Esophagus squamous epithelium (tissue), 5 donors: ENCODE measurements at regions not wholly inside any gene's neighbourhood (a gene's known extent, or its start where the extent isn't known, plus 50 kb on each side); places are given as distances from the start of the nearest gene placed in this dataset.

Source experiments
- DNase-seq: peaks from one replicate; lab custom pipeline; 2025; lab: John Stamatoyannopoulos, UW
- H3K27ac ChIP-seq, 4 donors: fragments of 200-600 bp; sonication (generic); one replicate each; pipeline ENCODE4 v1.5.1; 2016 to 2019; ENCODE audit warnings: mild to moderate bottlenecking in 1 of 4
- H3K27me3 ChIP-seq, 4 donors: fragments of 200-600 bp; sonication (generic); 1 replicate in 3 of 4; 2 replicates in 1 of 4; pipeline versions ENCODE4 v1.5.1 to v1.6.0; 2017 to 2021; ENCODE audit warnings: antibody characterized with exemption in 1 of 4
- H3K36me3 ChIP-seq, 3 donors: fragments of 200-600 bp; sonication (generic); one replicate each; pipeline ENCODE4 v1.5.1; 2016 to 2019
- H3K4me1 ChIP-seq, 3 donors: fragments of 200-600 bp; sonication (generic); one replicate each; pipeline ENCODE4 v1.5.1; 2017 to 2019
- H3K4me3 ChIP-seq, 4 donors: fragments of 200-600 bp; sonication (generic); 1 replicate in 3 of 4; 2 replicates in 1 of 4; pipeline ENCODE4 v1.5.1; 2016 to 2019; ENCODE audit warnings: mild to moderate bottlenecking in 2 of 4, moderate library complexity in 1 of 4
- H3K9me3 ChIP-seq, 3 donors: fragments of 200-600 bp; sonication (generic); one replicate each; pipeline ENCODE4 v1.5.1; 2016 to 2019
- CTCF ChIP-seq, 6 experiments: fragments of 450-650 bp in 4 of 6; fragments of 200-600 bp in 2 of 6; sonication (generic) in 2 of 6; IDR thresholded peaks; one replicate each; pipeline ENCODE4 v1.5.1; 2016 to 2019; ENCODE audit warnings: antibody characterized with exemption in 6 of 6, mild to moderate bottlenecking in 4 of 6, moderate library complexity in 4 of 6
- POLR2A ChIP-seq, 4 donors: fragments of 450-650 bp; IDR thresholded peaks; one replicate each; pipeline ENCODE4 v1.6.1; 2017; ENCODE audit warnings: antibody characterized with exemption in 4 of 4, mild to moderate bottlenecking in 4 of 4, moderate library complexity in 3 of 4
- WGBS, 2 donors: methylation state at CpG; one replicate each; pipeline ENCODE4 v1.1.5; 2018; 5-methylcytosine and 5-hydroxymethylcytosine counted together
- intact Hi-C: fragments of 100-400 bp; cut with DNase I; formaldehyde crosslinking; loops from one replicate; pipeline ENCODE4 v1.15.0; 2022
- donor health status: DM: yes; HTN: yes; CAD: no.

GRCh38 chr5:2299388-2300220, 416.9 kb upstream of the IRX4 start:
- Histone ChIP-seq H3K4me3 (no peak overlapping the region), H3K4me1 (no peaks in the 10 kb centered on the region), H3K9me3 (no peaks in the 10 kb centered on the region), H3K36me3 (no peaks in the 10 kb centered on the region), H3K27me3 (peaks cover 0 to 5% (median 0%) of the 10 kb centered on the region in 4 donors), H3K27ac (no peak overlapping the region)
- DNase-seq = no peak
- TF ChIP-seq CTCF (IDR thresholded peaks at IDR 0.05) (no peak), POLR2A (IDR thresholded peaks at IDR 0.05) (no peak)
- WGBS, 2 donors = 51 to 71% methylated on average over 10 to 16 of the region's 19 CpGs
- intact Hi-C loops = no loop called here

- Histone ChIP-seq H3K9me3 (no peaks in the 10 kb centered on the region), H3K27ac (no peak overlapping the region), H3K4me1 (no peaks in the 10 kb centered on the region), H3K36me3 (no peaks in the 10 kb centered on the region), H3K4me3 (no peak overlapping the region), H3K27me3 (peaks cover 0 to 5% (median 0%) of the 10 kb centered on the region in 4 donors)
- 17 to 22% methylated on average over 3 of the region's 3 CpGs for WGBS, 2 donors
- no peak for TF ChIP-seq CTCF (IDR thresholded peaks at IDR 0.05)
- DNase-seq = no peak
- intact Hi-C loops = no loop called here
These were observed 416.1 kb upstream of the IRX4 start for GRCh38 chr5:2298781-2299180.

- no peak overlapping the region for H3K27ac ChIP-seq
- H3K4me3 ChIP-seq = no peak overlapping the region
- no peaks in the 10 kb centered on the region for H3K4me1 ChIP-seq
- no peaks in the 10 kb centered on the region for H3K36me3 ChIP-seq
- peaks cover 0 to 5% (median 0%) of the 10 kb centered on the region in 4 donors for H3K27me3 ChIP-seq
- no peaks in the 10 kb centered on the region for H3K9me3 ChIP-seq
- intact Hi-C loops = no loop called here
- DNase-seq = no peak
- TF ChIP-seq CTCF (IDR thresholded peaks at IDR 0.05) (no peak), POLR2A (IDR thresholded peaks at IDR 0.05) (no peak)
- WGBS, 2 donors = 85 to 88% methylated on average over 10 to 12 of the region's 13 CpGs
These were observed 415.3 kb upstream of the IRX4 start for GRCh38 chr5:2297991-2298390.

- intact Hi-C loops = no loop called here
- Histone ChIP-seq H3K36me3 (no peaks in the 10 kb centered on the region), H3K9me3 (no peaks in the 10 kb centered on the region), H3K27ac (no peak overlapping the region), H3K4me1 (no peaks in the 10 kb centered on the region), H3K4me3 (no peak overlapping the region), H3K27me3 (peaks cover 0 to 8% (median 0%) of the 10 kb centered on the region in 4 donors)
- 85 to 88% methylated on average over 4 to 8 of the region's 13 CpGs for WGBS, 2 donors
- DNase-seq = no peak
- TF ChIP-seq CTCF (IDR thresholded peaks at IDR 0.05) (no peak), POLR2A (IDR thresholded peaks at IDR 0.05) (no peak)
These were observed 412.8 kb upstream of the IRX4 start for GRCh38 chr5:2295476-2295875.

- Histone ChIP-seq H3K4me3 (no peak overlapping the region), H3K27ac (no peak overlapping the region), H3K27me3 (peaks cover 0 to 3% (median 0%) of the 10 kb centered on the region in 4 donors), H3K4me1 (no peaks in the 10 kb centered on the region), H3K36me3 (no peaks in the 10 kb centered on the region), H3K9me3 (no peaks in the 10 kb centered on the region)
- no peak for DNase-seq
- TF ChIP-seq CTCF (IDR thresholded peaks at IDR 0.05) = no peak
- TF ChIP-seq POLR2A (IDR thresholded peaks at IDR 0.05) = no peak
- intact Hi-C loops = no loop called here
- WGBS, 2 donors = 56 to 69% methylated on average over 9 of the region's 9 CpGs
These were observed 411.2 kb upstream of the IRX4 start for GRCh38 chr5:2293906-2294305.
